SK-N-DZ (cell line): ENCODE measurements at regions not wholly inside any gene's neighbourhood (a gene's known extent, or its start where the extent isn't known, plus 50 kb on each side); places are given as distances from the start of the nearest gene placed in this dataset.

Experiments
- DNase-seq: peaks from one replicate; pipeline ENCODE4 v3.0.0-alpha.2; 2015; ENCODE audit warnings: low spot score

GRCh38 chr1:82836973-82837680 lies 1036.4 kb downstream of the ADGRL2 start:
- no peak for DNase-seq

- DNase-seq, result no peak
These were observed 1035.7 kb downstream of the ADGRL2 start for GRCh38 chr1:82836213-82836972.

- no peak for DNase-seq
These were observed 1030.1 kb downstream of the ADGRL2 start for GRCh38 chr1:82830690-82831380.

GRCh38 chr1:82829527-82829926 lies 1028.8 kb downstream of the ADGRL2 start:
- DNase-seq, result peak; percentile 13

GRCh38 chr1:82823876-82824275 lies 1023.1 kb downstream of the ADGRL2 start:
- DNase-seq, result no peak

GRCh38 chr1:82820816-82821215 lies 1020.1 kb downstream of the ADGRL2 start:
- no peak for DNase-seq

GRCh38 chr1:82819234-82819633 lies 1018.5 kb downstream of the ADGRL2 start:
- DNase-seq, result no peak

GRCh38 chr1:82818586-82818985 lies 1017.9 kb downstream of the ADGRL2 start:
- DNase-seq, result no peak

GRCh38 chr1:82813386-82813785 lies 1012.7 kb downstream of the ADGRL2 start:
- no peak for DNase-seq

GRCh38 chr1:82810601-82811000 lies 1009.9 kb downstream of the ADGRL2 start:
- DNase-seq, result no peak

- no peak for DNase-seq
These were observed 1006.8 kb downstream of the ADGRL2 start for GRCh38 chr1:82807563-82807962.

- DNase-seq, result peak; percentile 1
These were observed 1005.4 kb downstream of the ADGRL2 start for GRCh38 chr1:82806133-82806532.

- DNase-seq, result no peak
These were observed 1000.4 kb downstream of the ADGRL2 start for GRCh38 chr1:82801176-82801575.

GRCh38 chr1:82800721-82801120 lies 1000.0 kb downstream of the ADGRL2 start:
- no peak for DNase-seq

GRCh38 chr1:82799261-82799660 lies 998.5 kb downstream of the ADGRL2 start:
- no peak for DNase-seq

- no peak for DNase-seq
These were observed 994.9 kb downstream of the ADGRL2 start for GRCh38 chr1:82795508-82796149.

GRCh38 chr1:82792151-82792550 lies 991.4 kb downstream of the ADGRL2 start:
- no peak for DNase-seq

- DNase-seq, result no peak
These were observed 989.8 kb downstream of the ADGRL2 start for GRCh38 chr1:82790556-82790955.

GRCh38 chr1:82788660-82789059 lies 987.9 kb downstream of the ADGRL2 start:
- no peak for DNase-seq

- no peak for DNase-seq
These were observed 987.3 kb downstream of the ADGRL2 start for GRCh38 chr1:82788038-82788437.

- no peak for DNase-seq
These were observed 986.1 kb downstream of the ADGRL2 start for GRCh38 chr1:82786883-82787282.

GRCh38 chr1:82785268-82785790 lies 984.6 kb downstream of the ADGRL2 start:
- no peak for DNase-seq
